Peyer's patch (tissue), 4 donors: ENCODE measurements at regions not wholly inside any gene's neighbourhood (a gene's known extent, or its start where the extent isn't known, plus 50 kb on each side); places are given as distances from the start of the nearest gene placed in this dataset.

ENCODE experiments used
- CTCF ChIP-seq, 6 experiments: fragments of 450-650 bp in 4 of 6; fragments of 200-600 bp in 2 of 6; sonication (generic) in 1 of 6; IDR thresholded peaks; one replicate each; pipeline ENCODE4 v1.5.1; 2017 to 2019; ENCODE audit warnings: antibody characterized with exemption in 6 of 6, mild to moderate bottlenecking in 3 of 6, moderate library complexity in 1 of 6
- POLR2A ChIP-seq, 2 donors: fragments of 450-650 bp; IDR thresholded peaks; one replicate each; pipeline ENCODE4 v1.5.1; 2017; ENCODE audit warnings: antibody characterized with exemption in 2 of 2, mild to moderate bottlenecking in 2 of 2, moderate library complexity in 2 of 2

GRCh38 chr15:61687651-61688050, 372.6 kb downstream of the VPS13C start:
- no peak for TF ChIP-seq CTCF (IDR thresholded peaks at IDR 0.05)
- no peak for TF ChIP-seq POLR2A (IDR thresholded peaks at IDR 0.05)
